Stimulated activated CD4-positive, alpha-beta T cell treated with anti-CD3 and anti-CD28 coated beads, Interleukin-2, amount 100 ng/mL, for 24 hours (primary cell): ENCODE measurements at regions not wholly inside any gene's neighbourhood (a gene's known extent, or its start where the extent isn't known, plus 50 kb on each side); places are given as distances from the start of the nearest gene placed in this dataset.
"Not testable (repeated sequence)": the region's sequence is repeated elsewhere in the genome, so short reads cannot be mapped to it uniquely, and the experiment has no call there.

ENCODE experiments used
- DNase-seq, 2 donors: peaks; one replicate each; pipeline ENCODE4 v3.0.0-alpha.2; 2020

GRCh38 chr3:147675761-147676160 is 266.6 kb downstream of the ZIC1 start:
- DNase-seq: no peak

GRCh38 chr3:147680837-147681483 is 271.8 kb downstream of the ZIC1 start:
- no peak for DNase-seq

GRCh38 chr3:147688868-147689267 is 279.7 kb downstream of the ZIC1 start:
- no peak for DNase-seq

- DNase-seq: no peak
These were observed 290.1 kb downstream of the ZIC1 start for GRCh38 chr3:147699175-147699838.

- no peak for DNase-seq
These were observed 292.0 kb downstream of the ZIC1 start for GRCh38 chr3:147701195-147701594.

- no peak for DNase-seq
These were observed 293.3 kb downstream of the ZIC1 start for GRCh38 chr3:147702509-147702908.

GRCh38 chr3:147705651-147706051 is 296.5 kb downstream of the ZIC1 start:
- no peak for DNase-seq

GRCh38 chr3:147710753-147711152 is 301.6 kb downstream of the ZIC1 start:
- not testable (repeated sequence) for DNase-seq

GRCh38 chr3:147712357-147712756 is 303.2 kb downstream of the ZIC1 start:
- no peak for DNase-seq

GRCh38 chr3:147712758-147713157 is 303.6 kb downstream of the ZIC1 start:
- not testable (repeated sequence) for DNase-seq

GRCh38 chr3:147713234-147714133 is 304.3 kb downstream of the ZIC1 start:
- DNase-seq: no peak

- no peak for DNase-seq
These were observed 320.5 kb downstream of the ZIC1 start for GRCh38 chr3:147729641-147730040.

GRCh38 chr3:147730284-147730683 is 321.1 kb downstream of the ZIC1 start:
- DNase-seq: no peak

- no peak for DNase-seq
These were observed 324.1 kb downstream of the ZIC1 start for GRCh38 chr3:147733217-147733616.

- DNase-seq: no peak
These were observed 326.5 kb downstream of the ZIC1 start for GRCh38 chr3:147735616-147736015.

GRCh38 chr3:147736226-147736625 is 327.1 kb downstream of the ZIC1 start:
- DNase-seq: no peak

- no peak for DNase-seq
These were observed 328.2 kb downstream of the ZIC1 start for GRCh38 chr3:147737376-147737775.

- no peak for DNase-seq
These were observed 331.8 kb downstream of the ZIC1 start for GRCh38 chr3:147740928-147741327.

- DNase-seq: no peak
These were observed 335.8 kb downstream of the ZIC1 start for GRCh38 chr3:147744967-147745366.

- DNase-seq: no peak
These were observed 346.1 kb downstream of the ZIC1 start for GRCh38 chr3:147755310-147755709.

GRCh38 chr3:147756476-147756875 is 347.3 kb downstream of the ZIC1 start:
- DNase-seq: no peak

- no peak for DNase-seq
These were observed 348.7 kb downstream of the ZIC1 start for GRCh38 chr3:147757866-147758265.

- no peak for DNase-seq
These were observed 349.6 kb downstream of the ZIC1 start for GRCh38 chr3:147758771-147759170.

- no peak for DNase-seq
These were observed 350.9 kb downstream of the ZIC1 start for GRCh38 chr3:147760085-147760484.
